ENCODE measurements at regions not wholly inside any gene's neighbourhood (a gene's known extent, or its start where the extent isn't known, plus 50 kb on each side); places are given as distances from the start of the nearest gene placed in this dataset.

GRCh38 chr20:39600156-39600555 lies 638.0 kb downstream of the DHX35 start:
- Histone ChIP-seq H3K9me3 (no peaks in the 10 kb centered on the region), H3K27ac (no peak overlapping the region), H3K36me3 (no peaks in the 10 kb centered on the region), H3K27me3 (no peaks in the 10 kb centered on the region), H3K4me1 (no peaks in the 10 kb centered on the region), H3K4me3 (no peak overlapping the region)
- 56 to 86% (median 66%) methylated on average over 1 of the region's 1 CpG for WGBS, 5 donors
- TF ChIP-seq POLR2A (IDR thresholded peaks at IDR 0.05) = no peak
- TF ChIP-seq EP300 (IDR thresholded peaks at IDR 0.05) = no peak
- TF ChIP-seq CTCF (IDR thresholded peaks at IDR 0.05) = no peak
- TF ChIP-seq POLR2AphosphoS5 (IDR thresholded peaks at IDR 0.05) = no peak
- no peak for DNase-seq
- intact Hi-C loops (cut with DNase I; ENCODE audit: low total_unique reads) = no loop called here

GRCh38 chr20:39596554-39596953 lies 634.4 kb downstream of the DHX35 start:
- no peaks in the 10 kb centered on the region for H3K36me3 ChIP-seq
- no peaks in the 10 kb centered on the region for H3K4me1 ChIP-seq
- intact Hi-C loops (cut with DNase I; ENCODE audit: low total_unique reads) = no loop called here
- TF ChIP-seq POLR2A (IDR thresholded peaks at IDR 0.05) = no peak
- TF ChIP-seq CTCF (IDR thresholded peaks at IDR 0.05) = no peak
- no peak for TF ChIP-seq EP300 (IDR thresholded peaks at IDR 0.05)
- H3K4me3 ChIP-seq = no peak overlapping the region
- no peak for DNase-seq
- no peak overlapping the region for H3K27ac ChIP-seq
- H3K27me3 ChIP-seq = no peaks in the 10 kb centered on the region
- 72 to 89% (median 83%) methylated on average over 6 of the region's 6 CpGs for WGBS, 5 donors
- H3K9me3 ChIP-seq = no peaks in the 10 kb centered on the region

GRCh38 chr20:39592371-39592770 lies 630.2 kb downstream of the DHX35 start:
- 39 to 56% (median 43%) methylated on average over 7 of the region's 7 CpGs for WGBS, 5 donors
- Histone ChIP-seq H3K9me3 (no peaks in the 10 kb centered on the region), H3K4me1 (no peaks in the 10 kb centered on the region), H3K27me3 (no peaks in the 10 kb centered on the region), H3K27ac (no peak overlapping the region), H3K36me3 (no peaks in the 10 kb centered on the region), H3K4me3 (no peak overlapping the region)
- intact Hi-C loops (cut with DNase I; ENCODE audit: low total_unique reads) = no loop called here
- DNase-seq = no peak
- no peak for TF ChIP-seq EP300 (IDR thresholded peaks at IDR 0.05)
- no peak for TF ChIP-seq CTCF (IDR thresholded peaks at IDR 0.05)
- no peak for TF ChIP-seq POLR2AphosphoS5 (IDR thresholded peaks at IDR 0.05)
- no peak for TF ChIP-seq POLR2A (IDR thresholded peaks at IDR 0.05)

GRCh38 chr20:39588148-39588757 lies 626.1 kb downstream of the DHX35 start:
- Histone ChIP-seq H3K4me3 (no peak overlapping the region), H3K9me3 (no peaks in the 10 kb centered on the region), H3K4me1 (no peaks in the 10 kb centered on the region), H3K36me3 (no peaks in the 10 kb centered on the region), H3K27ac (no peak overlapping the region), H3K27me3 (no peaks in the 10 kb centered on the region)
- 15 to 35% (median 23%) methylated on average over 5 of the region's 5 CpGs for WGBS, 5 donors
- intact Hi-C loops (cut with DNase I; ENCODE audit: low total_unique reads) = no loop called here
- DNase-seq = peak in 1 of 2 donors; percentile 16
- no peak for TF ChIP-seq CTCF (IDR thresholded peaks at IDR 0.05)
- TF ChIP-seq POLR2AphosphoS5 (IDR thresholded peaks at IDR 0.05) = no peak
- no peak for TF ChIP-seq POLR2A (IDR thresholded peaks at IDR 0.05)
- TF ChIP-seq EP300 (IDR thresholded peaks at IDR 0.05) = no peak

All from stomach (tissue), 8 donors.